HCT116 (cell line): ENCODE measurements at regions not wholly inside any gene's neighbourhood (a gene's known extent, or its start where the extent isn't known, plus 50 kb on each side); places are given as distances from the start of the nearest gene placed in this dataset.

Experiments used
- ATF3 ChIP-seq: IDR thresholded peaks from 2 replicates; pipeline ENCODE4 v1.6.1; 2012
- CEBPB ChIP-seq: IDR thresholded peaks from 2 replicates; pipeline ENCODE4 v1.6.1; 2012; ENCODE audit warnings: low read depth
- CTCF ChIP-seq, 3 experiments: fragments of 200-600 bp in 1 of 3; sonication (generic) in 1 of 3; IDR thresholded peaks in 2 of 3; conservative IDR thresholded peaks in 1 of 3; 2 replicates each; pipeline ENCODE4 v1.5.1; 2012 to 2017; ENCODE audit warnings: low read depth in 2 of 3, low read length in 2 of 3, antibody characterized with exemption in 1 of 3, borderline replicate concordance in 1 of 3, control low read depth in 1 of 3, mild to moderate bottlenecking in 1 of 3, mixed read lengths in 1 of 3, mixed run types in 1 of 3, moderate library complexity in 1 of 3; ENCODE audit not compliant: insufficient read depth in 1 of 3
- EGR1 ChIP-seq: IDR thresholded peaks from 2 replicates; pipeline ENCODE4 v1.6.1; 2012; ENCODE audit warnings: low read depth
- EZH2 ChIP-seq: fragments of 200-600 bp; sonication (generic); IDR thresholded peaks from 2 replicates; pipeline ENCODE4 v1.6.1; 2017; ENCODE audit warnings: antibody characterized with exemption, mixed run types
- MAX ChIP-seq: IDR thresholded peaks from 2 replicates; pipeline ENCODE4 v1.6.1; 2012
- POLR2A ChIP-seq: IDR thresholded peaks from 2 replicates; pipeline ENCODE4 v1.7.0; 2011; ENCODE audit warnings: borderline replicate concordance; ENCODE audit not compliant: insufficient read depth, insufficient read length; ENCODE audit errors: extremely low read depth
- TCF7L2 ChIP-seq: IDR thresholded peaks from 2 replicates; pipeline ENCODE4 v1.7.0; 2011; ENCODE audit warnings: borderline replicate concordance, inconsistent platforms; ENCODE audit not compliant: insufficient read depth, insufficient read length; ENCODE audit errors: extremely low read depth
- ZNF274 ChIP-seq: fragments of 200-500 bp; sonication (Bioruptor generic); IDR thresholded peaks from 2 replicates; pipeline ENCODE4 v1.6.1; 2014; ENCODE audit warnings: mild to moderate bottlenecking, low read depth, low read length, inconsistent platforms

GRCh38 chr13:81874253-81874652 lies 1533.3 kb upstream of the SPRY2 start:
- TF ChIP-seq CEBPB (no peak), EGR1 (no peak), POLR2A (no peak), CTCF (IDR thresholded peaks at IDR 0.05 in 2 of 3, conservative IDR thresholded peaks at IDR 0.05 in 1 of 3; ENCODE audit: borderline replicate concordance in 1 of 3, insufficient read depth in 1 of 3, low read depth in 2 of 3, low read length in 2 of 3) (no peak), MAX (no peak), ATF3 (no peak), EZH2 (no peak), ZNF274 (no peak), TCF7L2 (no peak)
